ENCODE measurements at regions not wholly inside any gene's neighbourhood (a gene's known extent, or its start where the extent isn't known, plus 50 kb on each side); places are given as distances from the start of the nearest gene placed in this dataset.

DNA sequence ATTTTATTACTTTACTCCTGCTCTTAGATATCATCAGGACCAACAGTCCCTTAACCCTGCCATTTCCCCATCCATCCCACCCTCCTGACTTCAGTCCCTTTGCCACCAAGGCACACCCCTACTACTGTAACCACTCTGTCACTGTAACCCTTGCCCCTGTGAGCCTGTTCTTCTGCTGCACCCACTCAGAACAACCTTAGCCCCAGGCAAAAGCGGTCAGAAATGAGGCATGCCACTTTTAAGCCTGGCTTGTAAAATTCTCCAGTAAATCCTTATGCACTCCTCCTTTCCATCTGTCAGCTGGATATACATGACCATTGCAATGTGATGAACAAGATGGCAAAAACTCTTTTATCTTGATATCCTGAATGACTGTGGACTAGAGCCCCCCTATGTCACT is 555.0 kb upstream of the PLXNA2 start:
- Histone ChIP-seq H3K27ac (no peak overlapping the region), H3K9me3 (no peaks in the 10 kb centered on the region), H3K4me3 (no peak overlapping the region), H3K27me3 (peaks cover 0 to 14% (median 0%) of the 10 kb centered on the region in 7 donors), H3K36me3 (no peaks in the 10 kb centered on the region), H3K4me1 (no peaks in the 10 kb centered on the region)
- ATAC-seq (no peak), DNase-seq (no peak)
- intact Hi-C loops (cut with DNase I): no loop called here
- TF ChIP-seq, protein P1, sequence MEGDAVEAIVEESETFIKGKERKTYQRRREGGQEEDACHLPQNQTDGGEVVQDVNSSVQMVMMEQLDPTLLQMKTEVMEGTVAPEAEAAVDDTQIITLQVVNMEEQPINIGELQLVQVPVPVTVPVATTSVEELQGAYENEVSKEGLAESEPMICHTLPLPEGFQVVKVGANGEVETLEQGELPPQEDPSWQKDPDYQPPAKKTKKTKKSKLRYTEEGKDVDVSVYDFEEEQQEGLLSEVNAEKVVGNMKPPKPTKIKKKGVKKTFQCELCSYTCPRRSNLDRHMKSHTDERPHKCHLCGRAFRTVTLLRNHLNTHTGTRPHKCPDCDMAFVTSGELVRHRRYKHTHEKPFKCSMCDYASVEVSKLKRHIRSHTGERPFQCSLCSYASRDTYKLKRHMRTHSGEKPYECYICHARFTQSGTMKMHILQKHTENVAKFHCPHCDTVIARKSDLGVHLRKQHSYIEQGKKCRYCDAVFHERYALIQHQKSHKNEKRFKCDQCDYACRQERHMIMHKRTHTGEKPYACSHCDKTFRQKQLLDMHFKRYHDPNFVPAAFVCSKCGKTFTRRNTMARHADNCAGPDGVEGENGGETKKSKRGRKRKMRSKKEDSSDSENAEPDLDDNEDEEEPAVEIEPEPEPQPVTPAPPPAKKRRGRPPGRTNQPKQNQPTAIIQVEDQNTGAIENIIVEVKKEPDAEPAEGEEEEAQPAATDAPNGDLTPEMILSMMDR (IDR thresholded peaks at IDR 0.05): no peak
- 94 to 97% methylated on average over 1 of the region's 1 CpG for WGBS, 2 donors

DNA sequence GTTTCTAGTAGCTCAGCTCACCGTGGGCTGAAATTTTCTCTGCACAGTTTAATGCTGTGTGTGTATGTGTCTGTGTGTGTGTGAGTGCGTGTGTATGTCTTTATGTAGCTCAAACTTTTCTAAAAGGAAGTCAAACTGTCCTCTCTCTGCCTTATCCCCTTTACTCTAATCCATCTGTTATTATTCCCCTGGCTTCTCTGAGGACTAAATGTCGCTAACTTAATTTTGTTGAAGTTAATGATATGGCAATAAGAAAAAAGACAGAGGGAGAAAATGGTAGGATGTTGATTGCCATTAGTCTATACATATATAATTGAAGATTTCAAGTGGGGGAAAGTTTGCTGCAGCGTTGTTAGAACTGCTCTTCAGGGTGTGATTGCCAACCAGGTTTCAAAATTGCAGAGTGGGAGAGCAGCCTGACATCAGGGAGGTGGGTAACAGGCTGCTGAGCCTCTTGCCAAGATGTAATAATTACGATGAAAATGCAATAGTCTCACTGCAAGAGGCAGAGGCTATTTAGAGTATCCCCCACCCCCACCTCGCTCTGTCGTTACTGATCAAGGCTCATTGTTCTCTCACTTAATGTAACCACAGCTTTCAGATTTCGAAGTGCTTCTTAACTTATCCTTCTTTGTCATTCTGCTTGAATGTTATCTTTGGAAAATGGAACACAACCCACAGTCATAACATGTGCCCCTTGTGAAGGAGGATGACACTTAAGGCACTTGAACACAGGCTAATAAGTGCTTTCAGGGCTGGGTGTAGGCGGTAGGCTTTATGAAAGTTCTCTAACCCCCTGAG is 559.0 kb upstream of the PLXNA2 start:
- intact Hi-C loops (cut with DNase I): no loop called here
- DNase-seq (no peak), ATAC-seq (no peak)
- TF ChIP-seq, protein P1 (IDR thresholded peaks at IDR 0.05): no peak
- peaks cover 0 to 17% (median 0%) of the 10 kb centered on the region in 7 donors for H3K27me3 ChIP-seq
- peaks cover 0 to 15% (median 0%) of the 10 kb centered on the region in 11 donors for H3K9me3 ChIP-seq
- WGBS, 2 donors: 43 to 44% methylated on average over 9 of the region's 9 CpGs
- H3K4me1 ChIP-seq: no peaks in the 10 kb centered on the region
- no peak overlapping the region for H3K27ac ChIP-seq
- H3K4me3 ChIP-seq: no peak overlapping the region
- no peaks in the 10 kb centered on the region for H3K36me3 ChIP-seq

DNA sequence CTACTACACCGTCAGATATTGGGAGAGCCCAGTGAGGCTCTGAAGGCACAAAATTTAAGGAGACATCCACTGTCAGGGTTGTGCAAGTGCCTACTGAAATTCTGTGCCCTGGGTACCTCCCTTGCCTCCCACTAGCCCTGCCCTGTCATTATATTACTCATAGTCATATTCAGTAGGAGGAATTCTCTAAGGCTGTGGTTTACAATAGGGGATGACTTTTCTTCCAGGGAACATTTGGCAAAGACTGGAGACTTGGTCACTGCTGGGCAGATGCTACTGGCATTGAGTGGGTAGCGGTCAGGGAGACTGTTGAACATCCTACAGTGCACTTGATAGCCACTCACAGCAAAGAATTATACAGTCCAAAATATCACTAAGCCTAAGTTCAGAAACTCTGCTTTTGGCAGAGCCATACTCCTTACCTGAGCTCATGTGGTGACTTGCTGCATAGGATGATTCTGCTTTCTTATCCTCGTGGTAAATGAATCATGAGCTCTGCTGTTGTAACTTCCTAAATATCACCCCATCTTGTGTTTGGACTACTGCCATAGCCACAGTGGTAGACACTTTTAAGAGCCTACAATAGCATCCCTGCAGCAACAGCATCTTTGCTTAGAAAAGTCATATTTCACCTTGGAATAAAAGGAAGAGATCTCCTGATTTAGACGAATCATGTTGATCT is 563.4 kb upstream of the PLXNA2 start:
- TF ChIP-seq, protein P1 (IDR thresholded peaks at IDR 0.05): no peak
- Histone ChIP-seq H3K4me1 (no peaks in the 10 kb centered on the region), H3K27ac (no peak overlapping the region), H3K9me3 (peaks cover 0 to 15% (median 0%) of the 10 kb centered on the region in 11 donors), H3K27me3 (peaks cover 0 to 14% (median 0%) of the 10 kb centered on the region in 7 donors), H3K4me3 (no peak overlapping the region), H3K36me3 (no peaks in the 10 kb centered on the region)
- intact Hi-C loops (cut with DNase I): no loop called here
- ATAC-seq (no peak), DNase-seq (no peak)
- WGBS, 2 donors: 79 to 87% methylated on average over 4 of the region's 4 CpGs

DNA sequence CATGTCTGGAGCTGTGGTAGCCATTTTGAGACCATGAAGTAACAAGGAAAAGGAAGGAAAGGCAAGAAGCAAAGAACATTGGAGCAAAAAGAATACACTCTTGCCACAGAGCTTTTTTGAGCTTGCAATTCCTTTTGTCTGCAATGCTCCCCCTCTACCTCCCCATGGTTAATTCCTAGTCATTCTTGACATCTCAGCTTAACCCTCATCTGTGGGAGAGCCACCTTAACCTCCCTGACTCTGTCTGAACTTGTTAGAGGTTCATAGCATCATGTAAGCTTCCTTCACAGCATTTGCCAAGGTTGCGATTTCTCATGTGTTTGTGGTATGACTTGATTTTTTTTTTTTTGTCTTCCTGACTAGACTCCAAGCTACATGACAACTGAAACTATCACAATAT is 564.1 kb upstream of the PLXNA2 start:
- no peaks in the 10 kb centered on the region for H3K4me1 ChIP-seq
- 91 to 92% methylated on average over 1 of the region's 1 CpG for WGBS, 2 donors
- H3K27me3 ChIP-seq: peaks cover 0 to 13% (median 0%) of the 10 kb centered on the region in 7 donors
- intact Hi-C loops (cut with DNase I): no loop called here
- TF ChIP-seq, protein P1 (IDR thresholded peaks at IDR 0.05): no peak
- peaks cover 0 to 15% (median 0%) of the 10 kb centered on the region in 11 donors for H3K9me3 ChIP-seq
- no peaks in the 10 kb centered on the region for H3K36me3 ChIP-seq
- no peak for ATAC-seq
- DNase-seq: no peak
- H3K4me3 ChIP-seq: no peak overlapping the region
- no peak overlapping the region for H3K27ac ChIP-seq

Data from heart right ventricle (tissue), 16 donors.